H1 (cell line): ENCODE measurements at regions not wholly inside any gene's neighbourhood (a gene's known extent, or its start where the extent isn't known, plus 50 kb on each side); places are given as distances from the start of the nearest gene placed in this dataset.

Experiments
- CTCF ChIA-PET: fragments of 300-600 bp; sonication (Branson Sonifier 250); formaldehyde crosslinking; loops from one replicate; lab custom pipeline; 2021; ENCODE audit not compliant: partially characterized antibody; lab: Charles Lee
- POLR2A ChIA-PET: fragments of 300-600 bp; sonication (Branson Sonifier 250); formaldehyde crosslinking; loops from one replicate; lab custom pipeline; 2021; ENCODE audit warnings: inconsistent platforms; ENCODE audit not compliant: partially characterized antibody; lab: Charles Lee
- DNase-seq, 2 experiments: peaks; one replicate each; pipeline versions ENCODE4 v3.0.0 to v3.0.0-alpha.2; 2010 to 2022; ENCODE audit warnings: low spot score in 2 of 2, low read depth in 1 of 2, mixed read lengths in 1 of 2
- FAIRE-seq: peaks from 2 replicates; lab custom pipeline; 2011; peaks lifted over from hg19 to GRCh38; lab: Jason Lieb, UNC
- H2AFZ ChIP-seq: 2 replicates; pipeline ENCODE4 v1.8.1; 2012; ENCODE audit warnings: low read length, inconsistent platforms
- H2AK5ac ChIP-seq: 2 replicates; pipeline ENCODE4 v1.6.1; 2013; ENCODE audit warnings: low read depth, low read length
- H2BK120ac ChIP-seq: replicated peaks from 2 replicates; pipeline ENCODE3; 2013; ENCODE audit warnings: low read depth, low read length, inconsistent platforms
- H2BK12ac ChIP-seq: 2 replicates; pipeline ENCODE4 v1.6.1; 2013; ENCODE audit warnings: low read depth, low read length
- H2BK15ac ChIP-seq: 2 replicates; pipeline ENCODE4 v1.6.1; 2013; ENCODE audit warnings: low read length
- H2BK20ac ChIP-seq: 2 replicates; pipeline ENCODE4 v1.6.1; 2013; ENCODE audit warnings: low read length
- H2BK5ac ChIP-seq: 2 replicates; pipeline ENCODE4 v1.6.1; 2013; ENCODE audit warnings: low read depth, low read length
- H3K14ac ChIP-seq: 2 replicates; pipeline ENCODE4 v1.6.1; 2013; ENCODE audit warnings: inconsistent platforms; ENCODE audit not compliant: insufficient read length
- H3K18ac ChIP-seq: 2 replicates; pipeline ENCODE4 v1.6.1; 2013; ENCODE audit warnings: low read length; ENCODE audit errors: extremely low read depth
- H3K23ac ChIP-seq: 2 replicates; pipeline ENCODE4 v1.6.1; 2013; ENCODE audit warnings: inconsistent platforms; ENCODE audit not compliant: insufficient read length
- H3K23me2 ChIP-seq: 2 replicates; pipeline ENCODE4 v1.6.1; 2013; ENCODE audit warnings: low read depth, low read length
- H3K27ac ChIP-seq: 2 replicates; pipeline ENCODE4 v1.6.1; 2011; ENCODE audit warnings: low read depth, low read length, inconsistent platforms
- H3K27me3 ChIP-seq, 4 experiments: replicated peaks in 1 of 4; 1 replicate in 1 of 4; 2 replicates in 3 of 4; pipeline versions ENCODE4 v1.6.1 to v1.8.1; 2011 to 2013; ENCODE audit warnings: low read length in 3 of 4, mild to moderate bottlenecking in 3 of 4, inconsistent platforms in 2 of 4, mixed read lengths in 2 of 4, moderate library complexity in 1 of 4; ENCODE audit not compliant: control insufficient read depth in 3 of 4, insufficient read depth in 3 of 4; ENCODE audit errors: extremely low read depth in 1 of 4
- H3K36me3 ChIP-seq, 4 experiments: 2 replicates each; pipeline versions ENCODE4 v1.6.1 to v1.8.1; 2011 to 2013; ENCODE audit warnings: mild to moderate bottlenecking in 4 of 4, low read length in 3 of 4, moderate library complexity in 2 of 4, control low read depth in 1 of 4, inconsistent platforms in 1 of 4; ENCODE audit not compliant: insufficient read depth in 4 of 4, control insufficient read depth in 2 of 4
- H3K4ac ChIP-seq: replicated peaks from 2 replicates; pipeline ENCODE3; 2013; ENCODE audit warnings: low read length, low read depth, mixed read lengths, inconsistent platforms; ENCODE audit not compliant: insufficient read length
- H3K4me1 ChIP-seq, 4 experiments: replicated peaks in 1 of 4; 1 replicate in 1 of 4; 2 replicates in 3 of 4; pipeline versions ENCODE4 v1.6.1 to v1.8.1; 2011 to 2013; ENCODE audit warnings: low read length in 3 of 4, inconsistent platforms in 2 of 4, mixed read lengths in 1 of 4; ENCODE audit not compliant: insufficient read depth in 4 of 4, control insufficient read depth in 3 of 4
- H3K4me2 ChIP-seq, 2 experiments: 2 replicates each; pipeline versions ENCODE4 v1.6.1 to v1.8.1; 2011 to 2013; ENCODE audit warnings: low read depth in 2 of 2, low read length in 2 of 2, control low read depth in 1 of 2, inconsistent platforms in 1 of 2, mild to moderate bottlenecking in 1 of 2; ENCODE audit not compliant: insufficient read depth in 1 of 2
- H3K4me3 ChIP-seq, 4 experiments: fragments of 200-600, 300-600 bp in 1 of 4; sonication (generic), shearing (Covaris generic), sonication (Bioruptor Twin) in 1 of 4; 2 replicates each; pipeline versions ENCODE4 v1.5.1 to v1.8.1; 2011 to 2016; ENCODE audit warnings: low read length in 4 of 4, low read depth in 3 of 4, control low read depth in 2 of 4, inconsistent platforms in 2 of 4, mild to moderate bottlenecking in 2 of 4, mixed read lengths in 1 of 4, moderate library complexity in 1 of 4; ENCODE audit not compliant: insufficient read depth in 2 of 4; ENCODE audit errors: extremely low read depth in 1 of 4
- H3K56ac ChIP-seq: replicated peaks from 2 replicates; pipeline ENCODE3; 2013; ENCODE audit warnings: low read depth, mild to moderate bottlenecking, mixed read lengths, low read length, inconsistent platforms; ENCODE audit not compliant: insufficient read length
- H3K79me1 ChIP-seq: 2 replicates; pipeline ENCODE4 v1.6.1; 2013; ENCODE audit warnings: low read depth, low read length, control low read depth
- H3K79me2 ChIP-seq, 2 experiments: 2 replicates each; pipeline versions ENCODE4 v1.6.1 to v1.8.1; 2012 to 2013; ENCODE audit warnings: low read length in 2 of 2, mild to moderate bottlenecking in 2 of 2, inconsistent platforms in 1 of 2; ENCODE audit not compliant: insufficient read depth in 2 of 2, control insufficient read depth in 1 of 2
- H3K9ac ChIP-seq, 4 experiments: replicated peaks in 1 of 4; 1 replicate in 1 of 4; 2 replicates in 3 of 4; pipeline versions ENCODE4 v1.6.1 to v1.8.1; 2011 to 2013; ENCODE audit warnings: low read depth in 3 of 4, low read length in 3 of 4, control low read depth in 2 of 4, mild to moderate bottlenecking in 2 of 4, moderate library complexity in 2 of 4, inconsistent platforms in 1 of 4; ENCODE audit errors: extremely low read depth in 1 of 4
- H3K9me3 ChIP-seq, 2 experiments: 2 replicates each; pipeline versions ENCODE4 v1.6.1 to v1.8.1; 2012 to 2013; ENCODE audit warnings: mild to moderate bottlenecking in 2 of 2, moderate library complexity in 2 of 2, control low read depth in 1 of 2, inconsistent platforms in 1 of 2, low read depth in 1 of 2, low read length in 1 of 2, mixed read lengths in 1 of 2; ENCODE audit not compliant: insufficient read depth in 2 of 2
- H4K20me1 ChIP-seq, 2 experiments: replicated peaks in 1 of 2; 2 replicates each; pipeline versions ENCODE3 to v1.8.1; 2011 to 2013; ENCODE audit warnings: inconsistent platforms in 2 of 2, low read length in 2 of 2, mild to moderate bottlenecking in 1 of 2; ENCODE audit not compliant: insufficient read depth in 2 of 2, control insufficient read depth in 1 of 2
- H4K5ac ChIP-seq: 2 replicates; pipeline ENCODE4 v1.6.1; 2013; ENCODE audit warnings: low read length, low read depth, mixed read lengths, inconsistent platforms; ENCODE audit not compliant: insufficient read length
- H4K8ac ChIP-seq: 2 replicates; pipeline ENCODE4 v1.8.0; 2013; ENCODE audit warnings: mild to moderate bottlenecking, moderate library complexity, low read length, inconsistent platforms; ENCODE audit not compliant: insufficient read depth; ENCODE audit errors: extremely low read depth
- H4K91ac ChIP-seq: replicated peaks from 2 replicates; pipeline ENCODE3; 2013; ENCODE audit warnings: low read length, mixed read lengths, inconsistent platforms; ENCODE audit not compliant: insufficient read length
- CBX8 ChIP-seq: fragments of 300-800, 300-1000 bp; sonication (generic); IDR thresholded peaks from 2 replicates; pipeline ENCODE4 v1.7.1; 2016; ENCODE audit warnings: low read depth, low read length, borderline replicate concordance
- CHD1 ChIP-seq: IDR thresholded peaks from 2 replicates; pipeline ENCODE4 v1.6.1; 2012; ENCODE audit warnings: low read depth, low read length, improper control_type of control experiment
- CREB1 ChIP-seq: IDR thresholded peaks from 2 replicates; pipeline ENCODE4 v1.6.1; 2012; ENCODE audit warnings: inconsistent platforms
- CTBP2 ChIP-seq: IDR thresholded peaks from 2 replicates; pipeline ENCODE4 v1.7.0; 2011; ENCODE audit warnings: borderline replicate concordance, mild to moderate bottlenecking, moderate library complexity, mixed read lengths, low read length; ENCODE audit not compliant: insufficient read depth, insufficient read length
- HDAC6 ChIP-seq: IDR thresholded peaks from one replicate; pipeline ENCODE4 v1.7.1; 2012; ENCODE audit warnings: low read depth, mild to moderate bottlenecking, inconsistent platforms, low read length, moderate library complexity
- KDM4A ChIP-seq: IDR thresholded peaks from one replicate; pipeline ENCODE4 v1.7.1; 2012; ENCODE audit warnings: low read depth, mild to moderate bottlenecking, moderate library complexity, low read length, inconsistent platforms; ENCODE audit not compliant: severe bottlenecking
- KDM5A ChIP-seq: fragments of 200-600 bp; IDR thresholded peaks from 2 replicates; pipeline ENCODE4 v1.7.1; 2012; ENCODE audit warnings: mild to moderate bottlenecking, low read length, inconsistent platforms, mixed read lengths
- NANOG ChIP-seq: IDR thresholded peaks from 2 replicates; pipeline ENCODE4 v1.6.1; 2011; ENCODE audit warnings: low read length, low read depth, mild to moderate bottlenecking, inconsistent platforms; ENCODE audit not compliant: insufficient read depth, poor library complexity, severe bottlenecking
- POLR2A ChIP-seq, 2 experiments: IDR thresholded peaks; 1 replicate in 1 of 2; 2 replicates in 1 of 2; pipeline ENCODE4 v1.6.1; 2011; ENCODE audit warnings: low read depth in 2 of 2, low read length in 2 of 2, mild to moderate bottlenecking in 2 of 2; ENCODE audit errors: control extremely low read depth in 1 of 2
- RBBP5 ChIP-seq: IDR thresholded peaks from 2 replicates; pipeline ENCODE4 v1.7.1; 2012; ENCODE audit warnings: low read depth, mild to moderate bottlenecking, inconsistent platforms, low read length, moderate library complexity, borderline replicate concordance
- SP2 ChIP-seq: IDR thresholded peaks from 2 replicates; pipeline ENCODE4 v1.6.1; 2012; ENCODE audit warnings: mild to moderate bottlenecking, low read length, inconsistent platforms
- SRF ChIP-seq: IDR thresholded peaks from 2 replicates; pipeline ENCODE4 v1.6.1; 2011; ENCODE audit warnings: mild to moderate bottlenecking, low read depth, low read length, moderate library complexity
- TAF7 ChIP-seq: optimal IDR thresholded peaks from 2 replicates; pipeline ENCODE3; 2011; ENCODE audit warnings: low read depth, mild to moderate bottlenecking, inconsistent platforms, low read length, moderate library complexity, borderline replicate concordance
- whole genome bisulfite sequencing, 2 experiments: shearing (Covaris generic) in 1 of 2; methylation state at CpG; one replicate each; pipeline versions ENCODE4 v1.1.6 to v1.1.7; 2013 to 2015; ENCODE audit warnings: low lambda C conversion rate in 2 of 2, mixed read lengths in 2 of 2, inconsistent platforms in 1 of 2, low coverage in 1 of 2, missing lambda C conversion rate in 1 of 2; ENCODE audit not compliant: insufficient replicate concordance in 2 of 2, insufficient coverage in 1 of 2, insufficient read length in 1 of 2; ENCODE audit errors: extremely low coverage in 1 of 2, missing lambda C conversion rate in 1 of 2; 5-methylcytosine and 5-hydroxymethylcytosine counted together
- TF ChIP-seq, protein P1 (sequence below): IDR thresholded peaks from 2 replicates; pipeline ENCODE4 v1.6.1; 2012; ENCODE audit warnings: low read length, inconsistent platforms

DNA sequence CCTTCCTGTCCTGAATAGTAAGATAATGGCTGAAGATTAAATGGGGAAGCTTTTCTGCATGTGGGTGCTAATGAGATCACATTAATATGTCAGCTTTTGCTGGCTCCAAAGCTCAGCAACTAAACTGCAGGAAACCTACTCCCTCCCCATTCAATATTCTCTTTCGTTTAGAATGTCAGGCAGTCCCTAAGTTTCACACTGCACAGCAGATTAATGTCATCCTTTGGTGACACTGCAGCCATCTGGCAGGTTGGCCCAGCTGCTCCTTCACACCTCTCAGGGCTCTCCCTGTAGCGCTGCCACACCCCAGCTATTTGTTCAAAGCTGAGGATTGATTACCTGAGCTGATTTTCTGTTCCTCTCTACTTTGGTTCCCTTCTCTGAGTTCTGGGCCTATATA, 110.5 kb downstream of the KDR start:
- ChIA-PET CTCF (interaction anchor here (0.9 to 2.2 kb wide), 4 partner anchors 13 to 298 kb away, joined by 3 to 8 read pairs (median 4); no protein-coding TSS in a partner anchor), POLR2A (interaction anchor here (1.0 kb wide), 1 partner anchor 64 kb away, joined by 3 read pairs; no protein-coding TSS in a partner anchor)
- no peak for FAIRE-seq
- Histone ChIP-seq H3K23ac (no peak overlapping the region), H4K5ac (no peak overlapping the region), H3K36me3 (no peaks in the 10 kb centered on the region), H3K23me2 (no peaks in the 10 kb centered on the region), H2AK5ac (no peak overlapping the region), H3K4me1 (no peaks in the 10 kb centered on the region; a peak in 2 of 7 replicates), H3K27ac (no peak overlapping the region), H2BK5ac (no peak overlapping the region), H2BK120ac (no peak overlapping the region), H3K18ac (no peak overlapping the region), H2BK20ac (no peak overlapping the region), H3K9ac (no peak overlapping the region), H3K4me3 (no peak overlapping the region), H4K91ac (no peak overlapping the region), H3K79me1 (no peaks in the 10 kb centered on the region), H2BK15ac (no peak overlapping the region), H3K9me3 (no peaks in the 10 kb centered on the region), H4K20me1 (no peaks in the 10 kb centered on the region), H4K8ac (no peak overlapping the region), H3K27me3 (no peaks in the 10 kb centered on the region), H3K14ac (no peak overlapping the region), H3K4ac (no peak overlapping the region), H2BK12ac (no peak overlapping the region), H3K56ac (no peak overlapping the region), H3K4me2 (no peak overlapping the region), H2AFZ (0 out of 2 replicates have a peak overlapping the region, but pooled peaks have one; percentile 3), H3K79me2 (no peaks in the 10 kb centered on the region)
- no peak for DNase-seq
- WGBS, 2 experiments: 73% methylated on average over 2 of the region's 2 CpGs; no CpG with 5 or more reads in 1 of the 2 experiments
- TF ChIP-seq POLR2A (IDR thresholded peaks at IDR 0.05; ENCODE audit: control extremely low read depth in 1 of 2, low read depth in 2 of 2, low read length in 2 of 2) (no peak), CTBP2 (no peak), RBBP5 (no peak), KDM5A (no peak), NANOG (no peak), SRF (no peak), TAF7 (no peak), CHD1 (no peak), CREB1 (no peak), SP2 (no peak), HDAC6 (no peak), KDM4A (no peak), CBX8 (no peak)
- TF ChIP-seq, protein P1, sequence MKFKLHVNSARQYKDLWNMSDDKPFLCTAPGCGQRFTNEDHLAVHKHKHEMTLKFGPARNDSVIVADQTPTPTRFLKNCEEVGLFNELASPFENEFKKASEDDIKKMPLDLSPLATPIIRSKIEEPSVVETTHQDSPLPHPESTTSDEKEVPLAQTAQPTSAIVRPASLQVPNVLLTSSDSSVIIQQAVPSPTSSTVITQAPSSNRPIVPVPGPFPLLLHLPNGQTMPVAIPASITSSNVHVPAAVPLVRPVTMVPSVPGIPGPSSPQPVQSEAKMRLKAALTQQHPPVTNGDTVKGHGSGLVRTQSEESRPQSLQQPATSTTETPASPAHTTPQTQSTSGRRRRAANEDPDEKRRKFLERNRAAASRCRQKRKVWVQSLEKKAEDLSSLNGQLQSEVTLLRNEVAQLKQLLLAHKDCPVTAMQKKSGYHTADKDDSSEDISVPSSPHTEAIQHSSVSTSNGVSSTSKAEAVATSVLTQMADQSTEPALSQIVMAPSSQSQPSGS: no peak
